Activated T-helper 1 cell treated with anti-CD3 and anti-CD28 coated beads, Interleukin-12 subunit alpha, Interleukin-12 subunit beta, Interleukin-2, Interleukin-4 antibody, amounts not matched to agents 30 ng/mL and 10 ng/mL and 1 ng/mL, durations not matched to agents 14 hours and 24 hours and 36 hours (primary cell): ENCODE measurements at regions not wholly inside any gene's neighbourhood (a gene's known extent, or its start where the extent isn't known, plus 50 kb on each side); places are given as distances from the start of the nearest gene placed in this dataset.
"Not testable (repeated sequence)": the region's sequence is repeated elsewhere in the genome, so short reads cannot be mapped to it uniquely, and the experiment has no call there.

Experiments
- DNase-seq: peaks from one replicate; pipeline ENCODE4 v3.0.0; 2021; ENCODE audit warnings: low spot score
- H3K27ac Mint-ChIP-seq: one replicate; pipeline ENCODE4 v1.8.0; 2021; ENCODE audit warnings: mild to moderate bottlenecking, mixed read lengths
- H3K27me3 Mint-ChIP-seq: one replicate; pipeline ENCODE4 v1.8.0; 2022; ENCODE audit warnings: mild to moderate bottlenecking, moderate library complexity, mixed read lengths; ENCODE audit not compliant: insufficient read depth
- H3K36me3 Mint-ChIP-seq: one replicate; pipeline ENCODE4 v1.8.0; 2021; ENCODE audit warnings: low read depth, mixed read lengths
- H3K4me1 Mint-ChIP-seq: one replicate; pipeline ENCODE4 v1.8.0; 2021; ENCODE audit warnings: low read depth, mixed read lengths
- H3K4me3 Mint-ChIP-seq: one replicate; pipeline ENCODE4 v1.8.0; 2021; ENCODE audit warnings: mild to moderate bottlenecking, moderate library complexity, mixed read lengths
- H3K9me3 Mint-ChIP-seq: one replicate; pipeline ENCODE4 v1.8.0; 2021; ENCODE audit warnings: mixed read lengths
- intact Hi-C: fragments of 100-400 bp; cut with micrococcal nuclease; formaldehyde crosslinking; loops from one replicate; pipeline ENCODE4 v1.15.1; 2024

DNA sequence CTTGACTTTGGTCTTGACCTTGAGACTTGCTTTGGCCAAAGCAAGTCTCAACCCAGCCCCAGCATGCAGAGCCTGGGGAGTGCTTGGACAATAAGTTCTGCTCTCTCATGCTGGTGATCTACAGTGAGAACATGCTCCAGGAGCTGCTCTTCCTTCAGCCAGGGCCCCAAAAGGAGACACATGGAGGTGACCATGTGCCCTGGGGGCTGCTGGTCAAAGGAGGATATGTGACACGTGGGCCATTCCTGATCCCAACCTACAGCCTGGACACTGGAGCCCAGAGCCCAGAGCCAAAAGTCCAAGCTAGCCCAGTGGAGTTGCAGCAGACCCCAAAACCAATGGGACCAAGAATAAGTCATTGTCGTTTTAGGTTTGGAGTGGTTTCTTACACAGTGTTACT lies 78.2 kb upstream of the CHST15 start:
- Mint-ChIP-seq H3K9me3 (no peaks in the 10 kb centered on the region), H3K27me3 (peaks cover 14% of the 10 kb centered on the region), H3K4me3 (no peak overlapping the region), H3K36me3 (no peaks in the 10 kb centered on the region), H3K4me1 (peaks cover 6% of the 10 kb centered on the region), H3K27ac (no peak overlapping the region)
- intact Hi-C loops: no loop called here
- DNase-seq: no peak

DNA sequence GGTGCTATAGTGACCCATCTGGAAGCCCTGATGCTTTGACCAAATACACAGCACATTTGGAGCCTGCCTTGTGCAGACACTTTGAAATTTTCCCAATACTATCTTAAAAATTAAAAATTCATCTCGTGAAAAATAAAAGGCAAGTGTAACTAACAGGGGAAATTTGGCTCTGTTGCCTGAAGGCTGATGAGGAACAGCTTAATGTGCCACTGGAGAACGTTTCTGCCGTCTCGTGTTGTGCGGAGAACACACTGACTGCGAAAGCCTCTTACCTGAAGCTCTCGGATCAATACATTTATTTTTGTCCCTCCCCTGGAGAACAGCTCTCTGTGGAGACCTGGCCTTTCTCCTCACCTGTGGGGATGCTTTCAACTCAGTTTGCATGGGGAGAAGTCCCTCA lies 77.2 kb upstream of the CHST15 start:
- Mint-ChIP-seq H3K9me3 (no peaks in the 10 kb centered on the region), H3K27ac (no peak overlapping the region), H3K4me1 (peaks cover under 1% of the 10 kb centered on the region), H3K36me3 (no peaks in the 10 kb centered on the region), H3K4me3 (no peak overlapping the region), H3K27me3 (peaks cover 7% of the 10 kb centered on the region)
- no peak for DNase-seq
- intact Hi-C loops: no loop called here

DNA sequence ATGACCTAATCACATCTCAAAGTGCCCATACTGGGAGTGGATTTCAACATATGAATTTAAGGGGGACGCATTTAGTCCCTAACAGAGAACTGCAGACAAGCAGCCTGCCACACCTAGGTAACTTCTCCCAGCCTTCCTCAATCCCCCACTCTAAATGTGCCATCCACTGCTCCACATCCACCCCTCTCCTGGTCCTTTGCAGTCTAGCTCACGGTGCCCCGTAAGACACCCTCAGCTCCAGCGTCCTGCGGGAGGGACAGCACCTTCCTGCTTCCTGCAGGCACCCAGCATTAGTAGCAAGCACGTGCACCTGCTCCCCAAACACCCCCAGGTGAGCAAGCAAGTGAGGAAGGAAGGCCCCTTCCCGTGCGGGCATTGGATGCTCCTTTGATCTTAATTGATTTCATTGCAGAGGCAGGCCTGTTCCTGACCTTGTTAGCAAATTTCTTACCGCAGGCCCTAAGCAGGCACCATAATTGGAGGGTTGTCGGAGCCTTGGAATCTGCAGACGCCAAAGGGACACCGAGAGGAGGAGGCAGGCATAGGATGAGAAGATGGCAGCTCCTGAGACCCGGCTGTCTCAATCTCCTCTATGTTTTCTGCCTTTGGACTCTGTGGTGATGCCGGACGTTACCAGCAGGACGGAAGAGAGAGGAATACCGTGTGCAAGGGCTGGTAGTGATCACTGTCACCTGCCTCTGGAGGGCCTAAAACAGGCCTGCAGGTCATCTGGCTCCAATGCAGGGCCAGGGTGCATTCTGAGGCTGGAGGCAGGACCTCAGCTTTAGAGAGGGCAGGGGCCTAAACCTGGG lies 75.8 kb upstream of the CHST15 start:
- intact Hi-C loops: no loop called here
- Mint-ChIP-seq H3K27me3 (peaks cover 15% of the 10 kb centered on the region), H3K4me3 (no peak overlapping the region), H3K9me3 (no peaks in the 10 kb centered on the region), H3K36me3 (no peaks in the 10 kb centered on the region), H3K27ac (no peak overlapping the region), H3K4me1 (no peaks in the 10 kb centered on the region)
- DNase-seq: no peak

DNA sequence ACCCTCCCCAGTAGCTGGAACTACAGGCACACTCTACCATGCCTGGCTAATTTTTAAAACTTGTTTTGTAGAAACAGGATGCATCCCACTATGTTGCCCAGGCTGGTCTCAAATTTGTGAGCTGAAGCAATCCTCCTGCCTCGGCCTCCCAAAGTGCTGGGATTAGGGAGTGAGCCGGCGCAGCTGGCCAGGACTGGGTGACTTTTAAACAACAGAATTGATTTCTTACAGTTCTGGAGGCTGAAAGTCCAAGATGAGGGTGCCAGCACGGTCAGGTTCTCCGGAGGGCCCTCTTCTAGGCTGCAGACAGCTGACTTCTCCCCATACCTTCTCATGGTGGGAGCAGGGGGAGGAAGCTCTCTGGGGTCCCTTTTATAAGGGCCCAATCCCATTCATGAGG lies 75.2 kb upstream of the CHST15 start:
- Mint-ChIP-seq H3K27ac (no peak overlapping the region), H3K36me3 (no peaks in the 10 kb centered on the region), H3K9me3 (no peaks in the 10 kb centered on the region), H3K4me1 (no peaks in the 10 kb centered on the region), H3K4me3 (no peak overlapping the region), H3K27me3 (peaks cover 16% of the 10 kb centered on the region)
- no peak for DNase-seq
- intact Hi-C loops: no loop called here

DNA sequence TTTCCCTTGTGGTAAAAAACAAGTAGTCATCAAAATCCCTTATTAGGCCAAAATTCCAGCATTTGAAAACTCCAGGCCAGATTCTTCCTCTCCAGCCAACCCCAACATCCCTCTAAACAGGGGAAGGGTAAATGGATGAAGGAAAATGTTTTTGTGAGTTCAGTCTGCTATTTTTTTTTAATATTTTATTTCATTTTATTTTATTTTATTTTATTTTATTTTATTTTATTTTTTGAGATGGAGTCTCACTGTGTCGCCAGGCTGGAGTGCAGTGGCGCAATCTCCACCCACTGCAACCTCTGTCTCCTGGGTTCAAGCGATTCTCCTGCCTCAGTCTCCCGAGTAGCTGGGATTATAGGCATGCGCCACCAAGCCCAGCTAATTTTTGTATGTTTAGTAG lies 74.5 kb upstream of the CHST15 start:
- DNase-seq, H3K4me3 Mint-ChIP-seq, intact Hi-C loops, H3K9me3 Mint-ChIP-seq, H3K36me3 Mint-ChIP-seq, H3K4me1 Mint-ChIP-seq, H3K27ac Mint-ChIP-seq: not testable (repeated sequence)
- peaks cover 17% of the 10 kb centered on the region for H3K27me3 Mint-ChIP-seq

DNA sequence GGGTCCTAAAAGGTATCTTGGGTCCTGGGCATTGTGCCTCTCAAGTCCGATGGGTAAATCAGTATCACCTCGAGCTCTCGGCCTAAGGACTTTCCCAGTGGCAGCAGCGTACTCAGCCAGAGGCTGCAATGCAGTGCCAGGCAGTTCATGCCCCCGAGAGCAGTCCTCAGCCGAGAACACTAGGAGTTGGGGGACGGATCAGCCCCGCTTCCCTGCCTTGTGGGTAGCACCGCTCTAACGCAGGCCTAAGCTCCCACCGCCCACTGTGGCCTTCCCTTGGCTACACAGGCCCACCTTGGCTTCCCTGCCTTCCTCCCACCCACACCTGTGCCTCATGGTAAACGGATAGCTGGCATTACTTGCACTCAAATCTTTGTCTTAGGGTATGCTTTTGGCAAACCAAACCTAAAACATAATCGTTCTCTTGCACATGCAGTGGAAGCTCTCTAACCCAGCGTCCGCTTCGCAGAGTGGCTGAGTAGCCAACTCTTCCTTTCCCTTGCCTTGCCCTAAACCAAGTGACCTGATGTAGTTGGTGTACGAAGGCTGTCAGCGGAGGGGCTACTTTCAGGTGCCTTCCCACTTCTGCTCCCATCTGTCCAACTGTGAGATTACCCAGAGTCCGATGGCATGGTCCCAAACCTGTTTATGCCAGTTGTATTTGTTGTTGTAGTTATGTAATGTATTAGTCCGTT lies 73.2 kb upstream of the CHST15 start:
- intact Hi-C loops: no loop called here
- no peaks in the 10 kb centered on the region for H3K4me1 Mint-ChIP-seq

DNA sequence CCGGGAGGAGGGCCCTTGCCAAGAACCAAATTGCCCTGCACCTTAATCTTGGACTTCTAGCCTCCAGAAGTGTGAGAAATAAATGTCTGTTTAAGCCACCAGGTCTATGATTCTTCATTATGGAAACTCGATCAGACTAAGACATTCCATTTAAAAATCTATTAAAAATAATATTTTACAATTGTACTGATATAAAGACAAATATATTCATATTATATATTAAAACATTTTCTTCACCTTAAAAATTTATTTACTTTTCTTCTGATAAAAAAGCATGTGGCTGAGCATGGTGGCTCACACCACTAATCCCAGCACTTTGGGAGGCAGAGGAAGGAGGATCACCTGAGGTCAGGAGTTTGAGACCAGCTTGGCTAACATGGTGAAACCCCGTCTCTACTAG lies 72.4 kb upstream of the CHST15 start:
- no peak for DNase-seq
- H3K4me3 Mint-ChIP-seq: no peak overlapping the region
- peaks cover 22% of the 10 kb centered on the region for H3K27me3 Mint-ChIP-seq
- intact Hi-C loops: no loop called here
- no peak overlapping the region for H3K27ac Mint-ChIP-seq
- no peaks in the 10 kb centered on the region for H3K9me3 Mint-ChIP-seq
- H3K36me3 Mint-ChIP-seq: no peaks in the 10 kb centered on the region
- no peaks in the 10 kb centered on the region for H3K4me1 Mint-ChIP-seq

More for the DNA sequence above, 73.2 kb upstream of the CHST15 start:
- Mint-ChIP-seq H3K9me3 (no peaks in the 10 kb centered on the region), H3K27ac (no peak overlapping the region), H3K27me3 (peaks cover 24% of the 10 kb centered on the region), H3K36me3 (no peaks in the 10 kb centered on the region), H3K4me3 (no peak overlapping the region)
- no peak for DNase-seq

DNA sequence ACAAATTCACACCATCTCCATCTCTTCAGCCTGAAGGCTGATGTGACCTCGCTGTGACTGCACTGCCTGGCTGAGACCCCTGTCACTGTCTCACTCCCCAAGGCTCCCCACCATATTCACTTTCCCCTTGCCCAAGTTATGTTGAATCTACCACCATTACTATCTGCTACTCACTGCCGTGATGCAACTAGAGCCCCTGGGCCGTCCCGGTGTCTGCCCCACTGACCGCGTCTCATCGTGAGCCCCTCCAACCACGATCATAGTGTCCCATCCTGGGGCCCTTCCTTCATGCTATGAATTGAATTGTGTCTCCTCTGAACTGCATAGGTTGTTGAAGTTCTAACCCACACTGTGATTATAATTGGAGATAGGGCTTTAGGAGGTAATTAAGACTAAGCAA lies 71.9 kb upstream of the CHST15 start:
- no peak overlapping the region for H3K27ac Mint-ChIP-seq
- H3K4me1 Mint-ChIP-seq: no peaks in the 10 kb centered on the region
- H3K27me3 Mint-ChIP-seq: peaks cover 24% of the 10 kb centered on the region
- no peak overlapping the region for H3K4me3 Mint-ChIP-seq
- intact Hi-C loops: no loop called here
- DNase-seq: no peak
- no peaks in the 10 kb centered on the region for H3K9me3 Mint-ChIP-seq
- no peaks in the 10 kb centered on the region for H3K36me3 Mint-ChIP-seq

DNA sequence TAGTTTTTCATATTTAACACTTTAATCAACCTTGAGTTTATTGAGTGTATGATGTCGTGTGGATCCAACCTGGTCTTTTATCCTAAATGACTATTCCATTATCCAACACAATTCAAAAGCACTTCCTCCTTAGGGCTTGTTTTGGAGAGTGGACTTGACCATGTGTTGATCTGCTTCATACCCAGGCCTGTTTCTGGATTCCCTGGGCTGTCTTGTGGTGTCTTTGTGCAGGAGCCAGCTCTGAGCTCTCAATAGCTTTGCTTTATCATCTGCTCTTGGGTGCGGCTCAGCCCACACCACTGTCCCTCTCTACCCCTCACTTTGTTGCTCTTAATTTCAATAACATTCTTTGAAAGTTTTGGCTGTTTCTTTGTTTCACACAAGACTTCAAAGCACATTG lies 70.9 kb upstream of the CHST15 start:
- H3K27me3 Mint-ChIP-seq: peaks cover 24% of the 10 kb centered on the region
- no peaks in the 10 kb centered on the region for H3K4me1 Mint-ChIP-seq
- H3K27ac Mint-ChIP-seq: no peak overlapping the region
- DNase-seq: no peak
- H3K9me3 Mint-ChIP-seq: no peaks in the 10 kb centered on the region
- H3K4me3 Mint-ChIP-seq: no peak overlapping the region
- no peaks in the 10 kb centered on the region for H3K36me3 Mint-ChIP-seq
- intact Hi-C loops: no loop called here

DNA sequence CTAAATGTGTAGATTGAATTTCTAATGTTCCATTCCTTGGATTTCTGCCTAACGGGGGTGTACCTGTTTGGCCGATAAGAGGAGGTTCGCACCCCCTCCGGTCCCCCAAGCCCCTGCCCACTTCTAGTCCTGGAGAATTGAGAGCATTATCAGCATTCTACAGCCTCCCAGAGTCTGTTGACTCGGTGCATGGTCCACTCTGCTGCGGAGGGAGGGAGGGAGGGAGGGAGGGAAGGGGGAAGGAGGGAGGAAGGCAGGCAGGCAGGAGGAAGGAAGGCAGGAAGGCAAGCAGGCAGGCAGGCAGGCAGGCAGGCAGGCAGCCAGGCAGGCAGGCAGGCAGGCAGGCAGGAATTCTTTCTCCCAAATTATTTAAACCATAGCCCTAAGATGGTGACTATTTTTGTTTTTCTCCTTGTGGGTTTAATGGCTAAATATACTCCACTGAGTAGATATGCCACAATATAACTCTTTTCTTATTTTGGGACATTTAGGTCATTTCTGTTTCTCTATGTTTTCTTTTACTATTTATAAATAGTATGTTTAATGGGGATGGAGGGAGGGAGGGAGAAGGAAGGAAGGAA lies 69.5 kb upstream of the CHST15 start:
- Mint-ChIP-seq H3K36me3 (no peaks in the 10 kb centered on the region), H3K27me3 (peaks cover 25% of the 10 kb centered on the region), H3K4me1 (no peaks in the 10 kb centered on the region), H3K27ac (no peak overlapping the region), H3K4me3 (no peak overlapping the region), H3K9me3 (no peaks in the 10 kb centered on the region)
- DNase-seq: no peak
- intact Hi-C loops: no loop called here

DNA sequence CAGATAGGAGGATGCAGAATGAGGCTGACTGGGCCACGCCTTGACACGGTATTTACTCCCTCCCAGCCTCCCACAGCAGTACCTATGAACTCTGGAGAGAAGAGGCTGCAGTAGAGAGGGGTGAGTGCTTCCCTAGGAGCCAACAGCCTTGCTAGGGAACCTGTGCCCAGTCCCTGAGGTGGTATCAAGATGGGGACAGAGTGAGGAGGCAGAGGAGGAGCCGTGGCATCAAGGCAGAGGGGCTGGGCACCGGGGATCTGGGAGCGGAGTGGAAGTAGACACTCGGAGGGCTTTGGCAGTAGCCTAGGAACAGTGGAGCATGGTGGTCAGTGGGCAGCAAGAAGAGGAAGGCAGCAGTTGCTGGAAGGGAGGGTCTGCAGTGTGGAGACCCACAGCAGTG lies 68.7 kb upstream of the CHST15 start:
- no peak for DNase-seq
- no peak overlapping the region for H3K4me3 Mint-ChIP-seq
- no peaks in the 10 kb centered on the region for H3K9me3 Mint-ChIP-seq

DNA sequence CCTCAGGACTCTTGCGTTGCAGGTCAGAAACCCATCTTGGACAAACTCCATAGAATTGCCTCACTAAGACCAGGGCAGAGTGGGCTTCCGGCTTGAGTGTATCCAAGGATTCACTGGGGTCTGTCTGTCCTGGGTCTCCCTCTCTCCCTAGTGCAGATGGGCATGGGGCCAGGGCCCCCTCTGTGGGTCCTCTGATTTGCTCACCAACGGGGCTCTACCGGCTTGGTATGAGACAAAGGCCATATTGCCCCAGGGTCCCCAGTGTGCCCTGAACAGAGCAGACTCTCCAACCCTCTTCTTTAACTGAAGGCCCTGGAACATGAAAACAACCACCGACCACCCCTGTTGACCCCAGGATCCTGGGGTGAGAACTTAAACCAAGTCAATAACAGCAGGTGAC lies 68.2 kb upstream of the CHST15 start:
- Mint-ChIP-seq H3K4me3 (no peak overlapping the region), H3K36me3 (no peaks in the 10 kb centered on the region), H3K4me1 (no peaks in the 10 kb centered on the region), H3K9me3 (no peaks in the 10 kb centered on the region), H3K27ac (no peak overlapping the region), H3K27me3 (peaks cover 23% of the 10 kb centered on the region)
- intact Hi-C loops: no loop called here
- no peak for DNase-seq

More for the DNA sequence above, 68.7 kb upstream of the CHST15 start:
- Mint-ChIP-seq H3K27me3 (peaks cover 26% of the 10 kb centered on the region), H3K27ac (no peak overlapping the region), H3K4me1 (no peaks in the 10 kb centered on the region), H3K36me3 (no peaks in the 10 kb centered on the region)
- intact Hi-C loops: no loop called here

DNA sequence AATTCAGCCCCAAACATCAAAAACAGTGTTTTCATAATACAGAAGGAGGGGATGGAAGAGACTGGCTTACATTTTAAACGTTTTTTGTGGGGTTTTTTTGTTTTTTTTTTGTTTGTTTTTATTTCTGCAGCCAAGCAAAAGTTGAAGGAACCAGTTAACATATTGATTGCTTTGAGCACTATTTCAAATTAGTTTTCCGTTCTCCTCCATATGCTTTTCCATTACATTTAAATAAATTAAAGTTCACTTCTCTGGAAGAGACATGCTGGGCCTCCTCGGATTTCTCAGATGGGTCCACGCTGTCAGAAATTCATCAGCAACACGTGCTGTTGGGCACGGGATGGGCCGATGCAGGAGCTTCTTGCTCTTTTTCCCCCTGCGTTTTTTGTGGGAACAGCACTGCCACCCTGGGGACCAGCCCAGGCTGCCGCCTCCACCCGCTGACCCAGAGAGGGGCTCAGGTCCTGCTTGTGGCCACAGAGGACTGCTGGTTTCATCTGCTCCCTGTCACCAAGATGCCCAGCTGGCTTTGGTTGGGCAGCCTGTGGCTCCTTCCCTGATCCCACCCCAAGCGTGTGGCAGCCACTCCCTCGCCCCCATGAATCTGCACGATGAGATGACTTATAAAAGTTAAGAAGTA lies 67.7 kb upstream of the CHST15 start:
- DNase-seq: no peak
- Mint-ChIP-seq H3K4me1 (no peaks in the 10 kb centered on the region), H3K27me3 (peaks cover 23% of the 10 kb centered on the region), H3K4me3 (no peak overlapping the region), H3K9me3 (no peaks in the 10 kb centered on the region), H3K27ac (no peak overlapping the region), H3K36me3 (no peaks in the 10 kb centered on the region)
- intact Hi-C loops: no loop called here
